HG02610 (cell line): ENCODE measurements at regions not wholly inside any gene's neighbourhood (a gene's known extent, or its start where the extent isn't known, plus 50 kb on each side); places are given as distances from the start of the nearest gene placed in this dataset.

Experiments used
- ATAC-seq: cut with Tn5 transposase; IDR thresholded peaks from one replicate; pipeline ENCODE4 v1.9.1; 2021; ENCODE audit warnings: mild to moderate bottlenecking, moderate library complexity; ENCODE audit not compliant: unreplicated experiment

- no peak for ATAC-seq
Observed at GRCh38 chr5:117205894-117206293, 631.3 kb upstream of the SEMA6A start.

- ATAC-seq = no peak
Observed at GRCh38 chr5:117204926-117205869, 630.6 kb upstream of the SEMA6A start.

GRCh38 chr5:117204404-117204803, 629.8 kb upstream of the SEMA6A start:
- no peak for ATAC-seq

GRCh38 chr5:117203584-117203983, 629.0 kb upstream of the SEMA6A start:
- no peak for ATAC-seq

- ATAC-seq = no peak
Observed at GRCh38 chr5:117201001-117201400, 626.4 kb upstream of the SEMA6A start.

- ATAC-seq = no peak
Observed at GRCh38 chr5:117195076-117195475, 620.5 kb upstream of the SEMA6A start.

GRCh38 chr5:117191251-117191650, 616.6 kb upstream of the SEMA6A start:
- no peak for ATAC-seq

GRCh38 chr5:117189784-117190183, 615.2 kb upstream of the SEMA6A start:
- no peak for ATAC-seq

GRCh38 chr5:117188211-117188610, 613.6 kb upstream of the SEMA6A start:
- no peak for ATAC-seq

- no peak for ATAC-seq
Observed at GRCh38 chr5:117186751-117187150, 612.1 kb upstream of the SEMA6A start.

- no peak for ATAC-seq
Observed at GRCh38 chr5:117183326-117183725, 608.7 kb upstream of the SEMA6A start.

- no peak for ATAC-seq
Observed at GRCh38 chr5:117182104-117182503, 607.5 kb upstream of the SEMA6A start.

GRCh38 chr5:117177302-117177701, 602.7 kb upstream of the SEMA6A start:
- ATAC-seq = no peak

- no peak for ATAC-seq
Observed at GRCh38 chr5:117165068-117165467, 590.4 kb upstream of the SEMA6A start.

GRCh38 chr5:117161718-117162335, 587.2 kb upstream of the SEMA6A start:
- no peak for ATAC-seq

- no peak for ATAC-seq
Observed at GRCh38 chr5:117160391-117160790, 585.8 kb upstream of the SEMA6A start.

GRCh38 chr5:117149312-117149711, 574.7 kb upstream of the SEMA6A start:
- no peak for ATAC-seq

GRCh38 chr5:117144086-117144485, 569.5 kb upstream of the SEMA6A start:
- no peak for ATAC-seq

- ATAC-seq = no peak
Observed at GRCh38 chr5:117143406-117143805, 568.8 kb upstream of the SEMA6A start.

GRCh38 chr5:117138523-117138922, 563.9 kb upstream of the SEMA6A start:
- ATAC-seq = no peak

- no peak for ATAC-seq
Observed at GRCh38 chr5:117135851-117136250, 561.2 kb upstream of the SEMA6A start.

- no peak for ATAC-seq
Observed at GRCh38 chr5:117133198-117133597, 558.6 kb upstream of the SEMA6A start.
